Activated T-cell treated with anti-CD3 and anti-CD28 coated beads, Interleukin-2, amount 50 U/mL, for 72 hours (primary cell): ENCODE measurements at regions not wholly inside any gene's neighbourhood (a gene's known extent, or its start where the extent isn't known, plus 50 kb on each side); places are given as distances from the start of the nearest gene placed in this dataset.
"Not testable (repeated sequence)": the region's sequence is repeated elsewhere in the genome, so short reads cannot be mapped to it uniquely, and the experiment has no call there.

Source experiments
- ATAC-seq, 2 donors: fragments of 150-1000 bp; cut with Tn5 transposase; replicated peaks in 1 of 2; 2 replicates each; pipeline ENCODE4 v1.10.0; 2021; ENCODE audit warnings: moderate library complexity in 2 of 2, mild to moderate bottlenecking in 1 of 2
- DNase-seq, 2 donors: peaks; one replicate each; pipeline ENCODE4 v3.0.0; 2021 to 2022; ENCODE audit warnings: mixed read lengths in 1 of 2
- H3K27ac Mint-ChIP-seq: one replicate; pipeline ENCODE4 v1.8.0; 2022; ENCODE audit warnings: mild to moderate bottlenecking, moderate library complexity, mixed read lengths
- H3K27me3 Mint-ChIP-seq: one replicate; pipeline ENCODE4 v1.8.0; 2022; ENCODE audit warnings: low read depth, mixed read lengths
- H3K36me3 Mint-ChIP-seq, 2 donors: one replicate each; pipeline ENCODE4 v1.8.0; 2022; ENCODE audit warnings: mixed read lengths in 2 of 2, mild to moderate bottlenecking in 1 of 2; ENCODE audit not compliant: insufficient read depth in 2 of 2
- H3K4me1 Mint-ChIP-seq: one replicate; pipeline ENCODE4 v1.8.0; 2022; ENCODE audit warnings: low read depth, mixed read lengths
- H3K4me3 Mint-ChIP-seq, 2 donors: one replicate each; pipeline ENCODE4 v1.8.0; 2022; ENCODE audit warnings: mild to moderate bottlenecking in 2 of 2, mixed read lengths in 2 of 2, moderate library complexity in 2 of 2
- H3K9me3 Mint-ChIP-seq, 2 donors: one replicate each; pipeline ENCODE4 v1.8.0; 2022; ENCODE audit warnings: mixed read lengths in 2 of 2

GRCh38 chr11:96538622-96539021 lies 148.8 kb downstream of the JRKL start:
- Mint-ChIP-seq H3K9me3 (no peaks in the 10 kb centered on the region), H3K27me3 (no peaks in the 10 kb centered on the region), H3K36me3 (no peaks in the 10 kb centered on the region), H3K4me1 (no peaks in the 10 kb centered on the region), H3K4me3 (no peak overlapping the region), H3K27ac (no peak overlapping the region)
- no peak for ATAC-seq
- DNase-seq = no peak

- ATAC-seq (no peak), DNase-seq (no peak)
- peaks cover 0 to 1% of the 10 kb centered on the region in 2 donors for H3K9me3 Mint-ChIP-seq
- H3K27me3 Mint-ChIP-seq = no peaks in the 10 kb centered on the region
- no peak overlapping the region for H3K27ac Mint-ChIP-seq
- no peak overlapping the region for H3K4me3 Mint-ChIP-seq
- H3K4me1 Mint-ChIP-seq = no peaks in the 10 kb centered on the region
- H3K36me3 Mint-ChIP-seq = no peaks in the 10 kb centered on the region
Measured at GRCh38 chr11:96540875-96541274, 151.1 kb downstream of the JRKL start.

GRCh38 chr11:96543177-96543576 lies 153.4 kb downstream of the JRKL start:
- Mint-ChIP-seq H3K27me3 (no peaks in the 10 kb centered on the region), H3K27ac (no peak overlapping the region)
- ATAC-seq = no peak

GRCh38 chr11:96545192-96545591 lies 155.4 kb downstream of the JRKL start:
- H3K36me3 Mint-ChIP-seq, H3K9me3 Mint-ChIP-seq, H3K27ac Mint-ChIP-seq, H3K27me3 Mint-ChIP-seq, H3K4me1 Mint-ChIP-seq, H3K4me3 Mint-ChIP-seq, ATAC-seq, DNase-seq: not testable (repeated sequence)

More at GRCh38 chr11:96543177-96543576, 153.4 kb downstream of the JRKL start:
- H3K4me1 Mint-ChIP-seq = no peaks in the 10 kb centered on the region
- no peak for DNase-seq
- no peak overlapping the region for H3K4me3 Mint-ChIP-seq
- H3K36me3 Mint-ChIP-seq = no peaks in the 10 kb centered on the region
- peaks cover 0 to 1% of the 10 kb centered on the region in 2 donors for H3K9me3 Mint-ChIP-seq

- Mint-ChIP-seq H3K36me3 (no peaks in the 10 kb centered on the region), H3K27ac (no peak overlapping the region), H3K9me3 (no peaks in the 10 kb centered on the region), H3K27me3 (no peaks in the 10 kb centered on the region), H3K4me3 (no peak overlapping the region), H3K4me1 (no peaks in the 10 kb centered on the region)
- no peak for DNase-seq
- no peak for ATAC-seq
Measured at GRCh38 chr11:96551136-96551535, 161.3 kb downstream of the JRKL start.

- ATAC-seq = peak in 1 of 2 donors; percentile 50
- no peak for DNase-seq
- Mint-ChIP-seq H3K4me1 (no peaks in the 10 kb centered on the region), H3K27me3 (no peaks in the 10 kb centered on the region), H3K9me3 (no peaks in the 10 kb centered on the region), H3K27ac (no peak overlapping the region), H3K4me3 (no peak overlapping the region), H3K36me3 (no peaks in the 10 kb centered on the region)
Measured at GRCh38 chr11:96554236-96554820, 164.5 kb downstream of the JRKL start.

- not testable (repeated sequence) for H3K9me3 Mint-ChIP-seq, ATAC-seq, H3K36me3 Mint-ChIP-seq, H3K4me1 Mint-ChIP-seq, H3K27ac Mint-ChIP-seq, DNase-seq, H3K4me3 Mint-ChIP-seq, H3K27me3 Mint-ChIP-seq
Measured at GRCh38 chr11:96555826-96556225, 166.0 kb downstream of the JRKL start.

GRCh38 chr11:96560727-96561126 lies 170.9 kb downstream of the JRKL start:
- H3K27ac Mint-ChIP-seq, ATAC-seq, H3K9me3 Mint-ChIP-seq, DNase-seq, H3K27me3 Mint-ChIP-seq, H3K4me3 Mint-ChIP-seq, H3K4me1 Mint-ChIP-seq, H3K36me3 Mint-ChIP-seq: not testable (repeated sequence)

- DNase-seq = no peak
- H3K27ac Mint-ChIP-seq = no peak overlapping the region
- no peaks in the 10 kb centered on the region for H3K4me1 Mint-ChIP-seq
- ATAC-seq = peak in 1 of 2 donors; percentile 73
- no peaks in the 10 kb centered on the region for H3K27me3 Mint-ChIP-seq
- H3K9me3 Mint-ChIP-seq = no peaks in the 10 kb centered on the region
- no peaks in the 10 kb centered on the region for H3K36me3 Mint-ChIP-seq
- no peak overlapping the region for H3K4me3 Mint-ChIP-seq
Measured at GRCh38 chr11:96567176-96567575, 177.4 kb downstream of the JRKL start.

GRCh38 chr11:96567667-96568066 lies 177.9 kb downstream of the JRKL start:
- Mint-ChIP-seq H3K9me3 (no peaks in the 10 kb centered on the region), H3K36me3 (no peaks in the 10 kb centered on the region), H3K27ac (no peak overlapping the region), H3K4me3 (no peak overlapping the region), H3K27me3 (no peaks in the 10 kb centered on the region), H3K4me1 (no peaks in the 10 kb centered on the region)
- DNase-seq = no peak
- ATAC-seq = peak in 1 of 2 donors; percentile 46

GRCh38 chr11:96576383-96576782 lies 186.6 kb downstream of the JRKL start:
- Mint-ChIP-seq H3K27ac (no peak overlapping the region), H3K27me3 (no peaks in the 10 kb centered on the region), H3K4me3 (no peak overlapping the region), H3K36me3 (no peaks in the 10 kb centered on the region), H3K9me3 (no peaks in the 10 kb centered on the region), H3K4me1 (no peaks in the 10 kb centered on the region)
- ATAC-seq (no peak), DNase-seq (no peak)

- H3K9me3 Mint-ChIP-seq = no peaks in the 10 kb centered on the region
- ATAC-seq (no peak), DNase-seq (no peak)
- H3K4me1 Mint-ChIP-seq = no peaks in the 10 kb centered on the region
- H3K36me3 Mint-ChIP-seq = no peaks in the 10 kb centered on the region
- H3K4me3 Mint-ChIP-seq = no peak overlapping the region
- H3K27me3 Mint-ChIP-seq = no peaks in the 10 kb centered on the region
- no peak overlapping the region for H3K27ac Mint-ChIP-seq
Measured at GRCh38 chr11:96578379-96578778, 188.6 kb downstream of the JRKL start.

GRCh38 chr11:96579656-96580055 lies 189.8 kb downstream of the JRKL start:
- no peak overlapping the region for H3K4me3 Mint-ChIP-seq
- ATAC-seq (no peak), DNase-seq (no peak)
- no peak overlapping the region for H3K27ac Mint-ChIP-seq
- peaks cover 0 to 3% of the 10 kb centered on the region in 2 donors for H3K9me3 Mint-ChIP-seq
- H3K36me3 Mint-ChIP-seq = no peaks in the 10 kb centered on the region
- no peaks in the 10 kb centered on the region for H3K27me3 Mint-ChIP-seq
- no peaks in the 10 kb centered on the region for H3K4me1 Mint-ChIP-seq

GRCh38 chr11:96580476-96581040 lies 190.7 kb downstream of the JRKL start:
- H3K4me3 Mint-ChIP-seq = no peak overlapping the region
- H3K36me3 Mint-ChIP-seq = no peaks in the 10 kb centered on the region
- no peaks in the 10 kb centered on the region for H3K27me3 Mint-ChIP-seq
- ATAC-seq (no peak), DNase-seq (no peak)
- no peaks in the 10 kb centered on the region for H3K4me1 Mint-ChIP-seq
- H3K9me3 Mint-ChIP-seq = peaks cover 0 to 3% of the 10 kb centered on the region in 2 donors
- no peak overlapping the region for H3K27ac Mint-ChIP-seq
